ENCODE measurements at regions not wholly inside any gene's neighbourhood (a gene's known extent, or its start where the extent isn't known, plus 50 kb on each side); places are given as distances from the start of the nearest gene placed in this dataset.

DNA sequence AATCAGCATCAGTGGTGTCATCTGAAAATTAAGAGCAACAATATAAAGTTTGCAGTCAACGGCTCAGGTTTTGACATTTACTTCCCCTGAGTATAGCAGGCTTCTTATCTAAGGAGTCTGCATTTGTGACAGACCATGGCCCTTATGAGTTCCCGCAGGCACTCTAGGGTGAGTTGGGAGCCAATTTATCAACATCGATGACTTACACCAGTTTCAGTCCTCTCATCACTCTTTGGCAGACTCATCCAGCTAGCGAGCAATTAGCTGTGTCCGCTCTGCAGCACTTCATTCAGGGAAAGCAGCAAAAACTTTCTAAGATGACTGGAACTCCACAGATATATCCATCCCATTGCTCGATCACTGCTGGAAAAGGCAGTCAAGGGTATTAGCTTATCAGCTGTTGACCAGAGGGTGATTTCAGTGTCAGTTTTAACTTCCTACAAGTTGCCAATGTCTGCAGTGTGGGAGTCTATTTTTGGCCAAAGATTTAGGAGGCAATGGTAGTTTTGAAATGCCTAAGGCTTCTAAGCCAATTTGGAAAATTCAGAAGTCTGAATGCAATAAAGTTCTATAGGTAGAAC is 625.1 kb upstream of the TENM3 start:
- Histone ChIP-seq H3K4me3 (ENCODE audit: low read depth, low read length, poor library complexity, severe bottlenecking) (no peak overlapping the region), H3K36me3 (ENCODE audit: insufficient read depth, low read length, poor library complexity, severe bottlenecking) (no peaks in the 10 kb centered on the region), H3K9me3 (ENCODE audit: low read depth, low read length, poor library complexity, severe bottlenecking) (no peaks in the 10 kb centered on the region), H3K4me1 (ENCODE audit: insufficient read depth, low read length, poor library complexity, severe bottlenecking) (no peaks in the 10 kb centered on the region), H3K27me3 (replicated peaks; ENCODE audit: insufficient read depth, low read depth, low read length, poor library complexity) (no peaks in the 10 kb centered on the region), H3K27ac (ENCODE audit: low read depth, low read length, poor library complexity, severe bottlenecking) (no peak overlapping the region)
- ChIA-PET POLR2A (ENCODE audit: low non-redundant PET) (no interaction called here), CTCF (no interaction called here)
- TF ChIP-seq, protein P1, sequence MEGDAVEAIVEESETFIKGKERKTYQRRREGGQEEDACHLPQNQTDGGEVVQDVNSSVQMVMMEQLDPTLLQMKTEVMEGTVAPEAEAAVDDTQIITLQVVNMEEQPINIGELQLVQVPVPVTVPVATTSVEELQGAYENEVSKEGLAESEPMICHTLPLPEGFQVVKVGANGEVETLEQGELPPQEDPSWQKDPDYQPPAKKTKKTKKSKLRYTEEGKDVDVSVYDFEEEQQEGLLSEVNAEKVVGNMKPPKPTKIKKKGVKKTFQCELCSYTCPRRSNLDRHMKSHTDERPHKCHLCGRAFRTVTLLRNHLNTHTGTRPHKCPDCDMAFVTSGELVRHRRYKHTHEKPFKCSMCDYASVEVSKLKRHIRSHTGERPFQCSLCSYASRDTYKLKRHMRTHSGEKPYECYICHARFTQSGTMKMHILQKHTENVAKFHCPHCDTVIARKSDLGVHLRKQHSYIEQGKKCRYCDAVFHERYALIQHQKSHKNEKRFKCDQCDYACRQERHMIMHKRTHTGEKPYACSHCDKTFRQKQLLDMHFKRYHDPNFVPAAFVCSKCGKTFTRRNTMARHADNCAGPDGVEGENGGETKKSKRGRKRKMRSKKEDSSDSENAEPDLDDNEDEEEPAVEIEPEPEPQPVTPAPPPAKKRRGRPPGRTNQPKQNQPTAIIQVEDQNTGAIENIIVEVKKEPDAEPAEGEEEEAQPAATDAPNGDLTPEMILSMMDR (conservative IDR thresholded peaks at IDR 0.05; ENCODE audit: low read depth, low read length), result no peak
- no peak for TF ChIP-seq EZH2 (IDR thresholded peaks at IDR 0.05; ENCODE audit: borderline replicate concordance, low read depth, low read length, poor library complexity, severe bottlenecking)
- intact Hi-C loops (cut with micrococcal nuclease; ENCODE audit: unreplicated experiment), result no loop called here
- DNase-seq (ENCODE audit: low spot score), result no peak
- BruUV-seq (replicated peaks), result no TSS peak

DNA sequence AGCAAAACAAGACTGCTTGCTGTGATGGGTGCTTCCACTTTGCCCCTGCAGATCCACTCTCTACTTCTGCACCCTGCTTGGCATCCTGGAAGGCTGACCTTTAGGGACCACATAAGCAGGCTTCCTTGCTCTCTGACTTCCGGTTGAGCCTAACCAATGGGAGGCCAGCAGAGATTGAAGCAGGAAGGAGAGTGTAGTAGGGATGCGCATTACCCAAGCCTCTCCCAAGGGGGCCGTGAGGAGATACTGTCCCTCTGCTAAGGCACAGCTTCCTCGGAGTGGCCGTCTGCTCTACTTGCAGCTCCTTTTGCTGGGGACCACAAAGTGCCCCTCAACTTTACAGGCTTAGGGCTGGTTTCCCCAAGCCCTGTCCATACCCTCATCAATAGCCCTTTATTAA is 624.3 kb upstream of the TENM3 start:
- Histone ChIP-seq H3K27me3 (replicated peaks; ENCODE audit: insufficient read depth, low read depth, low read length, poor library complexity) (no peaks in the 10 kb centered on the region), H3K36me3 (ENCODE audit: insufficient read depth, low read length, poor library complexity, severe bottlenecking) (no peaks in the 10 kb centered on the region), H3K27ac (ENCODE audit: low read depth, low read length, poor library complexity, severe bottlenecking) (no peak overlapping the region), H3K4me3 (ENCODE audit: low read depth, low read length, poor library complexity, severe bottlenecking) (no peak overlapping the region), H3K9me3 (ENCODE audit: low read depth, low read length, poor library complexity, severe bottlenecking) (no peaks in the 10 kb centered on the region), H3K4me1 (ENCODE audit: insufficient read depth, low read length, poor library complexity, severe bottlenecking) (no peaks in the 10 kb centered on the region)
- no TSS peak for BruUV-seq (replicated peaks)
- ChIA-PET CTCF (no interaction called here), POLR2A (ENCODE audit: low non-redundant PET) (no interaction called here)
- TF ChIP-seq, protein P1 (conservative IDR thresholded peaks at IDR 0.05; ENCODE audit: low read depth, low read length), result no peak
- TF ChIP-seq EZH2 (IDR thresholded peaks at IDR 0.05; ENCODE audit: borderline replicate concordance, low read depth, low read length, poor library complexity, severe bottlenecking), result no peak
- no peak for DNase-seq (ENCODE audit: low spot score)
- intact Hi-C loops (cut with micrococcal nuclease; ENCODE audit: unreplicated experiment), result no loop called here

DNA sequence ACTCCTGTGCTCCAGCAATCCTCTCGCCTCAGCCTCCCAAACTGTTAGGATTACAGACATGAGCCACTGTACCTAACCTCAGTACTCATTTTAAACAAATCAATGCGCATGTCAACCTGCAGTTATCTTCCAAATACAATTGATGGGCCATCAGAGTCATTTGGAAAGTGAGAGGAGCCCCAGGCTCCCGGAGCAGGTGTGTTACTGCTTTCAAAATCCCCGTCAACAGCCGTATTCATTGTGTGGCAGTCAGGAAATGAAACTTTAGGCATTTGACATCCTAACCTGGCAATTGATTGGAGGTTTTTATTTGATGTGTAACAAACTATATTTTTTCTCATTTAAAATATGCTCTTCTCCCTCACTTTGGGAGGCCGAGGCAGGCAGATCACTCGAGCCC is 623.6 kb upstream of the TENM3 start:
- DNase-seq (ENCODE audit: low spot score), result no peak
- CTCF ChIA-PET, result no interaction called here
- POLR2A ChIA-PET (ENCODE audit: low non-redundant PET), result no interaction called here
- TF ChIP-seq EZH2 (IDR thresholded peaks at IDR 0.05; ENCODE audit: borderline replicate concordance, low read depth, low read length, poor library complexity, severe bottlenecking), result no peak
- TF ChIP-seq, protein P1 (conservative IDR thresholded peaks at IDR 0.05; ENCODE audit: low read depth, low read length), result no peak
- H3K27me3 ChIP-seq (replicated peaks; ENCODE audit: insufficient read depth, low read depth, low read length, poor library complexity), result no peaks in the 10 kb centered on the region
- intact Hi-C loops (cut with micrococcal nuclease; ENCODE audit: unreplicated experiment), result no loop called here
- no peaks in the 10 kb centered on the region for H3K36me3 ChIP-seq (ENCODE audit: insufficient read depth, low read length, poor library complexity, severe bottlenecking)
- no peak overlapping the region for H3K4me3 ChIP-seq (ENCODE audit: low read depth, low read length, poor library complexity, severe bottlenecking)
- H3K27ac ChIP-seq (ENCODE audit: low read depth, low read length, poor library complexity, severe bottlenecking), result no peak overlapping the region
- no peaks in the 10 kb centered on the region for H3K4me1 ChIP-seq (ENCODE audit: insufficient read depth, low read length, poor library complexity, severe bottlenecking)
- no TSS peak for BruUV-seq (replicated peaks)
- H3K9me3 ChIP-seq (ENCODE audit: low read depth, low read length, poor library complexity, severe bottlenecking), result no peaks in the 10 kb centered on the region
